Smooth muscle cell (in vitro differentiated cells): ENCODE measurements at regions not wholly inside any gene's neighbourhood (a gene's known extent, or its start where the extent isn't known, plus 50 kb on each side); places are given as distances from the start of the nearest gene placed in this dataset.

Source experiments
- DNase-seq: peaks from one replicate; lab custom pipeline; 2025; ENCODE audit not compliant: unreplicated experiment; lab: John Stamatoyannopoulos, UW
- H2AFZ ChIP-seq: fragments of 200-600 bp; sonication (generic); 2 replicates; pipeline ENCODE4 v1.6.0; 2016; ENCODE audit warnings: antibody characterized with exemption, low read depth, mild to moderate bottlenecking
- H3F3A ChIP-seq: fragments of 200-600 bp; sonication (generic); 2 replicates; pipeline ENCODE4 v1.6.0; 2017; ENCODE audit warnings: antibody characterized with exemption, low read depth
- H3K27ac ChIP-seq: fragments of 200-600 bp; sonication (generic); 2 replicates; pipeline ENCODE4 v1.5.1; 2016; ENCODE audit warnings: low read depth, mild to moderate bottlenecking
- H3K27me3 ChIP-seq: fragments of 200-600 bp; sonication (generic); 2 replicates; pipeline ENCODE4 v1.6.1; 2016; ENCODE audit warnings: low read depth, mild to moderate bottlenecking
- H3K36me3 ChIP-seq: fragments of 200-600 bp; sonication (generic); 2 replicates; pipeline ENCODE4 v1.5.1; 2016; ENCODE audit warnings: low read depth
- H3K4me1 ChIP-seq: fragments of 200-600 bp; sonication (generic); 2 replicates; pipeline ENCODE4 v1.5.1; 2016; ENCODE audit warnings: low read depth
- H3K4me2 ChIP-seq: fragments of 200-600 bp; sonication (generic); 2 replicates; pipeline ENCODE4 v1.6.0; 2016; ENCODE audit warnings: mild to moderate bottlenecking
- H3K4me3 ChIP-seq: fragments of 200-600 bp; sonication (generic); 2 replicates; pipeline ENCODE4 v1.5.1; 2016; ENCODE audit warnings: mild to moderate bottlenecking
- H3K79me2 ChIP-seq: fragments of 200-600 bp; sonication (generic); 2 replicates; pipeline ENCODE4 v1.6.0; 2016; ENCODE audit warnings: low read depth, mild to moderate bottlenecking
- H3K9ac ChIP-seq: fragments of 200-600 bp; sonication (generic); 2 replicates; pipeline ENCODE4 v1.6.0; 2016; ENCODE audit warnings: low read depth
- H3K9me3 ChIP-seq: fragments of 200-600 bp; sonication (generic); replicated peaks from 2 replicates; pipeline ENCODE4 v1.5.1; 2016; ENCODE audit warnings: low read depth
- H4K20me1 ChIP-seq: fragments of 200-600 bp; sonication (generic); 2 replicates; pipeline ENCODE4 v1.6.0; 2016; ENCODE audit warnings: low read depth
- WGBS: methylation state at CpG from one replicate; pipeline ENCODE4 v1.1.7; 2016; ENCODE audit warnings: low lambda C conversion rate; 5-methylcytosine and 5-hydroxymethylcytosine counted together
- TF ChIP-seq, protein P1 (sequence below): fragments of 200-600 bp; sonication (generic); IDR thresholded peaks from 2 replicates; pipeline ENCODE4 v1.5.1; 2017; ENCODE audit warnings: borderline replicate concordance, mild to moderate bottlenecking, antibody characterized with exemption; ENCODE audit not compliant: insufficient read depth, poor library complexity, severe bottlenecking

DNA sequence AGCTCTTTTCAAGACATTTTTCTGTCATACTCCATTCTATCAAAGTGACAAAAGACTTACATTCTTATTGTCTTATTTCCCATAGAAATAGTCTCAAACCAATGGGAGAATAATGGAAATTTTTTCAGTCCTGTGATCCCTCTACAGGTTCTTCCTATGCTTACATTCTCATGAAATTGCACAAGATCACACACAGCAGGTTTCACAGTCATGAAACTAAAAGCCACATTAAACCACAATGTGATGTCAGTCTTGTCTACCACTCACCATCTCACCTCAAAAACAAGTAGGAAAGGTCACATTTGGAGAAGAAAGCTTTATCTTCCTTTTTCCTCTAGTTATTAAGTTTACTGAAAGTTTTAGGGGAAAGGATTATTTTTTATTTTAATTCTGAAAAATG lies 161.0 kb upstream of the RORA start:
- Histone ChIP-seq H4K20me1 (no peaks in the 10 kb centered on the region), H3K4me1 (no peaks in the 10 kb centered on the region), H3K4me3 (no peak overlapping the region), H3K9ac (no peak overlapping the region), H3K4me2 (no peak overlapping the region), H3K27me3 (no peaks in the 10 kb centered on the region), H3K79me2 (no peaks in the 10 kb centered on the region), H3K9me3 (no peaks in the 10 kb centered on the region), H3F3A (no peaks in the 10 kb centered on the region), H3K36me3 (no peaks in the 10 kb centered on the region), H2AFZ (no peak overlapping the region), H3K27ac (no peak overlapping the region)
- DNase-seq = no peak
- TF ChIP-seq, protein P1, sequence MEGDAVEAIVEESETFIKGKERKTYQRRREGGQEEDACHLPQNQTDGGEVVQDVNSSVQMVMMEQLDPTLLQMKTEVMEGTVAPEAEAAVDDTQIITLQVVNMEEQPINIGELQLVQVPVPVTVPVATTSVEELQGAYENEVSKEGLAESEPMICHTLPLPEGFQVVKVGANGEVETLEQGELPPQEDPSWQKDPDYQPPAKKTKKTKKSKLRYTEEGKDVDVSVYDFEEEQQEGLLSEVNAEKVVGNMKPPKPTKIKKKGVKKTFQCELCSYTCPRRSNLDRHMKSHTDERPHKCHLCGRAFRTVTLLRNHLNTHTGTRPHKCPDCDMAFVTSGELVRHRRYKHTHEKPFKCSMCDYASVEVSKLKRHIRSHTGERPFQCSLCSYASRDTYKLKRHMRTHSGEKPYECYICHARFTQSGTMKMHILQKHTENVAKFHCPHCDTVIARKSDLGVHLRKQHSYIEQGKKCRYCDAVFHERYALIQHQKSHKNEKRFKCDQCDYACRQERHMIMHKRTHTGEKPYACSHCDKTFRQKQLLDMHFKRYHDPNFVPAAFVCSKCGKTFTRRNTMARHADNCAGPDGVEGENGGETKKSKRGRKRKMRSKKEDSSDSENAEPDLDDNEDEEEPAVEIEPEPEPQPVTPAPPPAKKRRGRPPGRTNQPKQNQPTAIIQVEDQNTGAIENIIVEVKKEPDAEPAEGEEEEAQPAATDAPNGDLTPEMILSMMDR = no peak

DNA sequence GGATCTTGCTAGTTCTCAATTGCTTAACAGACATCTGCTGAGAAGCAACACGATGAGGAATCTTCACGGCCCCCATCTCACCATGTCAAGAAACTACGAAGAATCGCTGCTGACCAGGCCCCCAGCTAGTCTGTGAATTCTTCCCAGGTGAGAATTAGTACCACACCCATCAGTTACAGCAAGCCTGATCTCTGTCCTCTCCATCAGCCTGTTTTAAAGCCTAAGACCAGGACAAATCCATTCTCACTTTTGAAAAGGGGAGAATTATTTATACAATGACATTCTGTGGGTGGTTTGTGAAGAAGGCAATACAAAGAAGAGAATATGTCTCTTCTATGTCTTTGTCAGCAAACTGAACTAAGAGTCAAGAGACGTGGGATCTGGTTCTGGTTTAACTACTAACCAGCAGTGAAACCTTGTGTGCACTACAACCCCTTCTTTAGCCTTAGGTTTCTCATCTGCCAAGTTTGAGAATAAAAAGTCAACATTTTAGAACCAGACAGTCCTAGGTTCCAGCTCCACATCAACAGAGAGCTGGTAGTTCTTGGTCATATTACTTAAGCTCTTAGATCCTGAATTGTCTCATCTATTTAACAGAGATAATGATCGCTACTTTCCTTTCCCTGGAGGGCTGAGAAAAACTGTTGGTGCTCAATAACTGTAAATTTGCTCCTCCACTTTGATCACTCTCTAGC lies 160.4 kb upstream of the RORA start:
- WGBS = 89% methylated on average over 6 of the region's 6 CpGs
- Histone ChIP-seq H2AFZ (no peak overlapping the region), H3K9me3 (no peaks in the 10 kb centered on the region), H3K27ac (no peak overlapping the region), H3K27me3 (no peaks in the 10 kb centered on the region), H3K4me2 (no peak overlapping the region), H3K9ac (no peak overlapping the region), H3K36me3 (no peaks in the 10 kb centered on the region), H3K4me3 (no peak overlapping the region), H3K79me2 (no peaks in the 10 kb centered on the region), H3K4me1 (no peaks in the 10 kb centered on the region), H4K20me1 (no peaks in the 10 kb centered on the region), H3F3A (no peaks in the 10 kb centered on the region)
- TF ChIP-seq, protein P1 = no peak
- no peak for DNase-seq

DNA sequence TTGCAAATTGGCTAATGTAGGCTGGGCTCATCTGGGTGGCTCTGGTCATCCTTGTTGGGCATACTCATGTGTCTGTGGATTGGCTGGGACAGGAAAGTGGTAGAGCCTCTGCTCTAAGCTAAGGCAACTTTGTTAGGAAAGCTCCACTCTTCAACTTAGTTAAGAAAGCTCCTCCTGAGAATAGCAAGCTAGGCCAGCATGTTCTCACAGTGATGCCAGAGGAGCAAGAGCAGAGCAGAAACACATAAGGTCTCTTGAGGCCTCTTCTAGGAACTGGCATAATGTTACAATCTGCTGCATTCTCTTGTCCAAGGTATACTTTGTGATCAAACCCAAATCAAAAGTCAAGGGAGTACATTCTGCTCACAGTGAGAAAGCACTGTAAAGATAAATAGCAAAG lies 158.6 kb upstream of the RORA start:
- Histone ChIP-seq H3K4me1 (peaks cover 5% of the 10 kb centered on the region), H3K4me3 (no peak overlapping the region), H3F3A (no peaks in the 10 kb centered on the region), H3K79me2 (no peaks in the 10 kb centered on the region), H4K20me1 (no peaks in the 10 kb centered on the region), H3K9ac (no peak overlapping the region), H3K27ac (no peak overlapping the region), H3K4me2 (no peak overlapping the region), H3K36me3 (no peaks in the 10 kb centered on the region), H2AFZ (no peak overlapping the region), H3K27me3 (no peaks in the 10 kb centered on the region), H3K9me3 (no peaks in the 10 kb centered on the region)
- no peak for DNase-seq
- TF ChIP-seq, protein P1 = no peak

DNA sequence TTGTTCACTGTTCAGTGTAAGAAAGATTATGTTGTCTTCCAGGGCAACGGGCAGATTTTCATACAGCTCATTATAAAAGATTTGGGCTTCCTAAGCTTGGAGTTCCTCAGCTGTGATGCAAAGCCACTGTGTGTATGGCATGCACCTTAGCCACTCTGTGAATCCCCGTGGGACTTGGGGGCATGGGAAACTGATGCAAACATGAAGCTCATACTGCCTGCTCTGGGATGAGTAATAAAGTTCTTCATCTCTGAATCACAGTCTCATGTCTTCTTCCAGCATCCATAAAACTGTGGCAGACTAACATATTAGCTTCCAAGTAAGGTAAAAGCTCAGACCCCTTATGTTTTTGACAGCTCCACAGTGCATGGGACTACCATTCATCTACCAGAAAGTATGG lies 154.3 kb upstream of the RORA start:
- no peaks in the 10 kb centered on the region for H3K27me3 ChIP-seq
- peak overlapping the region; percentile 9 for H2AFZ ChIP-seq
- no peak overlapping the region for H3K4me3 ChIP-seq
- H3K79me2 ChIP-seq = no peaks in the 10 kb centered on the region
- peaks cover 7% of the 10 kb centered on the region for H3K4me1 ChIP-seq
- peak overlapping the region; percentile 67 for H3K9ac ChIP-seq
- no peaks in the 10 kb centered on the region for H3K9me3 ChIP-seq
- H3K27ac ChIP-seq = peak overlapping the region; percentile 92
- no peaks in the 10 kb centered on the region for H3F3A ChIP-seq
- peak overlapping the region; percentile 38 for H3K4me2 ChIP-seq
- H4K20me1 ChIP-seq = no peaks in the 10 kb centered on the region
- WGBS = 18% methylated on average over 2 of the region's 2 CpGs
- DNase-seq = no peak
- H3K36me3 ChIP-seq = no peaks in the 10 kb centered on the region
- TF ChIP-seq, protein P1 = no peak
